ENCODE measurements at regions not wholly inside any gene's neighbourhood (a gene's known extent, or its start where the extent isn't known, plus 50 kb on each side); places are given as distances from the start of the nearest gene placed in this dataset.
A peak's percentile ranks its signal among the peaks of the same experiment; 100 is the strongest.

GRCh38 chr4:159051245-159052071 lies 51.4 kb upstream of the RAPGEF2 start:
- Mint-ChIP-seq H3K9me3 (no peaks in the 10 kb centered on the region), H3K4me1 (ENCODE audit: unreplicated experiment) (peaks cover 36% of the 10 kb centered on the region), H3K4me3 (peak overlapping the region; percentile 45), H3K27ac (peak overlapping the region; percentile 66), H3K27me3 (peaks cover 3% of the 10 kb centered on the region), H3K36me3 (no peaks in the 10 kb centered on the region)
- no peak for TF ChIP-seq CTCF (conservative IDR thresholded peaks at IDR 0.05)
- DNase-seq (ENCODE audit: extremely low spot score, unreplicated experiment), result no peak

DNA sequence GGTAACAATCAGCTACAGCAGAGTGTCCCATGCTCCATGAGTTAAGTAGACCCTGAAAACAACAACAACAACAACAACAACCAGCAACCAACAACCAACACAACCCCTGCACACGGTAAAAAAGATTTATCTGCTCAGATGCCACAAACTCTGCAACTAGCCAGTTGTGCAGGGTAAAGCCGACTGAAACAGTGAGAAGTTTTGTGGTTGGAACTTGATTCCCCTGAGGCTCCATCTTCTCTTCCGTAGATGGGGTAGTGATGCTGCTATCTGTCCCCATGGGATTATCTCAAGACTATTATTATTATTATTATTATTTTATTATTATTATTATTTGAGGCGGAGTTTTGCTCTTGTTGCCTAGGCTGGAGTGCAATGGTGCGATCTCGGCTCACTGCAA lies 50.6 kb upstream of the RAPGEF2 start:
- Mint-ChIP-seq H3K9me3 (no peaks in the 10 kb centered on the region), H3K4me1 (ENCODE audit: unreplicated experiment) (peaks cover 35% of the 10 kb centered on the region), H3K36me3 (no peaks in the 10 kb centered on the region), H3K27me3 (peaks cover 3% of the 10 kb centered on the region), H3K27ac (no peak overlapping the region), H3K4me3 (no peak overlapping the region)
- TF ChIP-seq CTCF (conservative IDR thresholded peaks at IDR 0.05), result no peak
- DNase-seq (ENCODE audit: extremely low spot score, unreplicated experiment), result no peak

Measured in type B pancreatic cell (in vitro differentiated cells).